EH (cell line): ENCODE measurements at regions not wholly inside any gene's neighbourhood (a gene's known extent, or its start where the extent isn't known, plus 50 kb on each side); places are given as distances from the start of the nearest gene placed in this dataset.

Experiments
- DNase-seq: peaks from one replicate; pipeline ENCODE4 v3.0.0-alpha.2; 2015; ENCODE audit warnings: low read depth

GRCh38 chr11:80144897-80145594, 704.2 kb upstream of the TENM4 start:
- DNase-seq, result no peak

GRCh38 chr11:80136991-80137390, 696.2 kb upstream of the TENM4 start:
- DNase-seq, result peak; percentile 22

DNA sequence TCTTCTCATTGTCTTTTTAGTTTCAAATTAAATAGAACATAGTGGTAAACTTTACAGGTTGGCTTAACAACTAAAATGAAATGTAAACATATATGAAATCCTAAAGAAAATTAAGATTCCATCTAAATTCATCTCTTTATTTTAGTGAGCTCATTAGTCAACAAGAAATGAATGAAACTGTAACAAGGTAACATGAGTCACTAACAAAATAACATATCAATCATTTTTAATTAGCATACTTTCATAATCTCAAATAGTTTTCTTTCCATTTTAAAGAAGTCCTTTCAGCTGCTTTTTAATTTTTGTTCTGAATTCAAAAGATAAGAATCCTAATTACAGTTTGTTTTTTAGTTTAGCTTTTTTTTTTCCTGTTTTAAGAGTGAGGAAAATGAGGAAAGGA, 688.6 kb upstream of the TENM4 start:
- no peak for DNase-seq

DNA sequence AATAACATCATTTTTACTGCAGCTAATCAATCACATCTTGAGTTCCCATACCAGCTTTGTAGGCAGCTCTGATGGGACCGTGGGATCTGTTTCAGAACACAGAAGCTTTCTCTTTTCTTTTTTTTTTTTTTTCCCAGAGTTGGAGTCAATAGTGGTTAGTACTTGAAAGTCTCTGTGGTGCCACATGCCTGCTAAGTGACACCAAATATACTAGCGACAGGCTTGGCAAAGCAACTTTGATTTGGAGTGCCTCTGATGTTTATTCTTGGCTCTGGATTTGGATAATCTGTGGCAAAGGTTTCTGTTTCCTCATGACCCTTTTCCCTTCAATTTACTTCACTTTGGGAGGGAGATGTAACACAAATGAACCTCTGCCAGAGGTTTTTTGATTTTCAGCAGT, 681.4 kb upstream of the TENM4 start:
- DNase-seq, result no peak

GRCh38 chr11:80118073-80118472, 677.2 kb upstream of the TENM4 start:
- no peak for DNase-seq

DNA sequence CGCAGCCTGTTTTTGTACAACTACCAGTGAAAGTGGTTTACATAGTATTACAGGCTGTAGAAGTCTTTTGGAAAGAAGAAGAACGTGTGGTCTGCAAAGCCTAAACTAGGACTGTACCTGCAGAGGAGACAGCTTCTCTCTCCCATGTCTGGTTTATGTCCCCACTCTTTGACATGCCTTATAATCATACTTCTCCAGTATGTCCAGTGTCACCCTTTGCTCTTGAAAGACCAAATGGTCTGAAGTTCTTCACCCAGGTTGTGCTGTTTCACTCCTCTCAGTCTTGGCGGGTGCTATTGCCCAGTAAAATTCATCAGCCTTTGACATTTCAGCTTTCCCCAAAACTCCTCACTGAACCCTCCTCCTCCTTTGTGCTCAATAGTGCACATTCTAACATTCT, 676.0 kb upstream of the TENM4 start:
- no peak for DNase-seq

DNA sequence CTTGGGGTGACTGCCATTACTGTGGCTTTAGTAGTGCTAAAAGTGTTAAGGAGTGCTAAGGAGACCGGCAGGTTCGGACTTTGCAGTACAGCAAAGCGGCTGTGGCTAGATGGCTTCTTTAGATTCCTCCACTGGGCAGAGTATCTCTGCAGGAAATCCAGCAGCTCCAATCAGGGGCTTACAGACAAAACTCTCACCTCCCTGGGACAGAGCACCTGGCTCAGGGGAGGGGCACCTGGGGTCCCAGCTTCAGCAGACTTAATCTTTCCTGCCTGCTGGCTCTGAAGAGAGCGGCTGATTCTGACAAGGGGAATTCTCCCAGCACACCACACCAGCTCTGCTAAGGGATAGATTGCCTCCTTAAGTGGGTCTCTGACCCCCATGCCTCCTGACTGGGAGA, 668.8 kb upstream of the TENM4 start:
- DNase-seq, result no peak

DNA sequence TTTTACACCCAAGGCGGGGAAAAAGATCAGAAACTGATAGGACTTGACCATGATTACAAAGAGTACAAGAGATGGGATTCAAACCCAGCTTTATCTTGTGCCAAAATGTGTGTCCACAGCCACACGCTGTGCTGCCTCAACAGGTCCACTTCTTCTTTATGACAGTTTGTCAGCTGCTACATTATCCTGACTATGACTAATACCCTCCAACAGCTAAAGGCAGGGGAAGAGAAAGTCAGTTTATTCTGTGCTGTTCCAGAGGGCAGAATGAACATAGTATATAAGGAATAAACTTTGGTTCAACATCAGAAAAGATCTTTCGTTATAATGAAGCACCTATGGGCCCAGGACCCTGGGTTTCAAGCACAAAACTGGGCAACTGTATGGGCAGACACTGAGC, 668.2 kb upstream of the TENM4 start:
- peak; percentile 14 for DNase-seq

GRCh38 chr11:80107415-80107814, 666.6 kb upstream of the TENM4 start:
- DNase-seq, result peak; percentile 13

- peak; percentile 62 for DNase-seq
Measured at GRCh38 chr11:80104191-80104590, 663.4 kb upstream of the TENM4 start.

GRCh38 chr11:80103142-80103859, 662.5 kb upstream of the TENM4 start:
- peak; percentile 97 for DNase-seq

GRCh38 chr11:80097146-80097545, 656.3 kb upstream of the TENM4 start:
- no peak for DNase-seq

- peak; percentile 97 for DNase-seq
Measured at GRCh38 chr11:80096736-80097135, 655.9 kb upstream of the TENM4 start.

GRCh38 chr11:80086496-80087055, 645.7 kb upstream of the TENM4 start:
- no peak for DNase-seq

- DNase-seq, result no peak
Measured at GRCh38 chr11:80085563-80085962, 644.7 kb upstream of the TENM4 start.

DNA sequence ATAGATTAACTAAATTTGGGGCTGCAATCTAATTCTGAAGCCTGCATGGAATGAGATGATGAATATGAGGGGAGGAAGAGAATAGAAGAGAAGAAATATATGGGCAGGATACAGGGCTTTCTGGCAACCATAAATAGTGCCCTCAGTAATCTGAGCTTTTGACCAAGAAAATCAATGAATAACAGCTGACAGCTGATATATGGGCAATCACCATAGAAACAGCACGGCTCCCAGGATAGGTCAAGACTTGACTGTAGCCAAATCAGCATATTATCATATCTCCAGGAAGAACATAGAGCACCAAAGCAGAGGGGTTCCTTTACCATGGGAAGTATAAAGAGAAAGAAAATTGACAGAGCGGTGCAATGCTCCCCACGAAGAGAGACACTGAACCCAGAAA, 643.8 kb upstream of the TENM4 start:
- DNase-seq, result no peak

DNA sequence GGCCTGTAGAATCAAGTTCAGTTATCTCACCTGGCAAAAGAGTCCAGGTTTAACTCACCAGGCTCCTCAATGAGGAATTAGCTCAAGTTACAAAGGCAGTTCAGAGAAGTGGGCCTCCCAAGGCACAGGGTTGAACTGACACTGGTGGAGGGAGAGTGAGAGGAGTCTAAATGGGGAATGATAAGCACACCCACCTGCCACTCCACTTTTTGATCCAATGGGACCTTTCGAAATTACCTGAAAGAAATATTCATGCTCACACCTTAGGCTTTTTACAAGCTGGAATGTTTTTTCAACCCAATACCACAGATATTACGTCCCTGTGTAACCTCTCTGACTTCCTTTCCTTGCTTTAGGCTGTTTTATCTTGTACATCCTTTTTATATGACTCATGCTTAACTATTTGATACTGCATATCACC, 642.7 kb upstream of the TENM4 start:
- peak; percentile 9 for DNase-seq

DNA sequence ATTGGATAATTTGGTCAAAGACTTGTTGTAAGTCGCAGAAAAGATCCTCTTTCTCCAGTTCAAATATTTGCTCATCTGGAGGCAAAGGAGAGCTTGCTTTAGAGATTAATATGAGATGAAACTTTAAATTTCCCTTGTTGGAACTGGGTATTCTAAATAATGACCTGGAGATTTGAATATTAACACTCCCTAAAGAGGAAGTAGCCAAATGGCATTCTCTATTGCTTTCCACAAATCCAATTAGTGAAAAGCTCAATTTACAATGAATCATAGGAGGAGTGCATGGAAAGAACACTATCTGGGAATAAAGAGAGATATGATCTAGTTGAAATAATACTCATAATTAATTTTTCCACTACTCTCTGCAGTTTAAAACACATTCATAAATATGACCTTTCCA, 641.6 kb upstream of the TENM4 start:
- no peak for DNase-seq

GRCh38 chr11:80077113-80077512, 636.3 kb upstream of the TENM4 start:
- no peak for DNase-seq

DNA sequence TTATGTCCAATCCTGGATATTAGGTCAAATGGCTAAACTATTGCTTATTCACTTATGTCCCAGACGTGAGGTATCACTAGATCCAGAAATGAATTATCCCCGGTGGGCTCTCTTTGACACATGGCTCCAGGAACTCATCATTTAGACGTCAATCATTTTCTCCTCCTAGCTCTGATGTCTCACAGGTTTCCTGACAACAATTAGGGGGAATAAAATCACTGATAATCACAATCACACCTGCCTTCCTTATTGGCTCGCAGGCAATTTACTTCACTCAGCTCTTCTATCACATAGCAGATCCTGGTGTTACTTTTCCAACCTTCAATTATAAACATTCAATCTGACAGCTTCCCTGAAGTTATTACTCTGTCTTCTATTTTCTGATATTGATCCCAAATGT, 634.0 kb upstream of the TENM4 start:
- DNase-seq, result no peak

GRCh38 chr11:80066291-80066690, 625.5 kb upstream of the TENM4 start:
- DNase-seq, result no peak

DNA sequence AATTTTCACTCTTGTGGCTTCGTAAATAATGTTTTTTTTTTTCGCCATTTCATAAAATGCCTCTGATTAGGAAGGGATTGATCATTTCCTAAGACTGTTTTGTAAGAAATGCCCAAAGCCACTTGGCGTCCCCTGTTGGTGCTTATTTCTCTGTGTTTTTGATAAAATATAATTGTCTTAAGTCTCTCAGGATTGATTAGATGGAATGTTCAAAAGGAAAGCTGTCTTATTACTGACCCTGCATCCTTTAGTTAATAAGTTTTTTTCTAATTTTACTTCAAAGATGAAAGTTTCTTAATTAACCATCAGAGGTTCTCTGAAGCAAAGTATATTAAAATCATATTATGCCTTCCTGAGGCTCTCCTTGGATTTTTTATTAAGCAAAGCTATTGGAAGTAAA, 624.3 kb upstream of the TENM4 start:
- DNase-seq, result no peak

DNA sequence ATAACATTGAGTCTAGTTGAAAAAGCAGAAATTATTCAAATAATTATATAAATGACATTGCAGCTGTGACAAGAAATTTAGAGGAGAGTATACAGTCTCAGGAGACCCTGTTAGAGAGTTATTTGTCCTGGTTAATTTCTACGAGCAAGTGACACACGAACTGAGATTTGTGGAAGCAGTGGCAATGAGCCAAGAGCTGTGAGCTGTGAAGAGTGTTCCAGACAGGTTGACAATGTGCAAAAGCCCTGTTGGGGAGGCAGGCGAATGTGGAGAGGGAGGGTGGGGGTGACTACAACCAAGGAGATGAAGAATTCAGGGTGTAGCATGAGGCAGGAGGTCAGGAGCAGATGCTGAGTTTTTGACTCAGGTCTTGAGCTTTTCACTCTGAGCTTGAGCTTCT, 620.2 kb upstream of the TENM4 start:
- DNase-seq, result no peak
